ENCODE measurements at regions not wholly inside any gene's neighbourhood (a gene's known extent, or its start where the extent isn't known, plus 50 kb on each side); places are given as distances from the start of the nearest gene placed in this dataset.

DNA sequence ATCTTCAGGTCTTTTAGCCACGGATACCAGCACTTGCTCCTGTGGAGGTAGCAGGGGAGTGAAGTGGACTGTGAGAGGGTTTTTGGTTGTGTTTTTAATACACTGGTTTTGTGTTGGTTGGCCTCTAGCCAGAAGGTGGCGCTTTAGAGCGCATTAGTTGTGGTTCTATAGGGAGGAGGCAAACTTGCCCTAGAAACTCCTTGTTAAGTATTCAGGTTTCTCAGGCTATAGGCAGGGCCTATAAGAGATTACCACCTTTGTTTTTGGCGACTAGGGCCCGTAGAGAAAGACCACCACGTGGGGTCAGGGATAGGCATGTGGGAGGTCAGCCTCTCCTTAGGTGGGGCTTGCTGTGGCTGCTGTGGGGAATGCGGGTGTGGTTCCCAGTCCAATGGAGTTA is 221.6 kb upstream of the SPANXN4 start:
- no peak overlapping the region for H3K9ac ChIP-seq (ENCODE audit: insufficient read depth in 1 of 2, low read length in 2 of 2)
- TF ChIP-seq CTCF (IDR thresholded peaks at IDR 0.05; ENCODE audit: control extremely low read depth, extremely low read depth) = no peak
- ATAC-seq (ENCODE audit: insufficient read depth, low FRiP score) (no peak), DNase-seq (no peak)
- 50 to 72% methylated on average over 6 to 7 of the region's 7 CpGs for WGBS, 2 donors
- H3K4me3 ChIP-seq = no peak overlapping the region
- H3K4me1 ChIP-seq (ENCODE audit: control insufficient read depth in 5 of 5, insufficient read depth in 5 of 5, low read length in 5 of 5) = no peaks in the 10 kb centered on the region
- no peaks in the 10 kb centered on the region for H3K27me3 ChIP-seq (ENCODE audit: control insufficient read depth in 3 of 3, insufficient read depth in 3 of 3, low read length in 2 of 3)
- H3K9me3 ChIP-seq (ENCODE audit: control insufficient read depth in 4 of 4, insufficient read depth in 3 of 4, low read length in 3 of 4) = peaks cover 0 to 3% (median 0%) of the 10 kb centered on the region in 4 donors
- no peak overlapping the region for H3K27ac ChIP-seq (ENCODE audit: low read depth in 1 of 2, low read length in 1 of 2)
- no peaks in the 10 kb centered on the region for H3K36me3 ChIP-seq (ENCODE audit: control insufficient read depth in 4 of 4, insufficient read depth in 4 of 4, low read length in 4 of 4)

- no peak overlapping the region for H3K27ac ChIP-seq (ENCODE audit: low read depth in 1 of 2, low read length in 1 of 2)
- WGBS, 2 donors = 84 to 85% methylated on average over 4 to 5 of the region's 5 CpGs
- no peak overlapping the region for H3K4me3 ChIP-seq
- no peak for TF ChIP-seq CTCF (IDR thresholded peaks at IDR 0.05; ENCODE audit: control extremely low read depth, extremely low read depth)
- DNase-seq (no peak), ATAC-seq (ENCODE audit: insufficient read depth, low FRiP score) (no peak)
- no peaks in the 10 kb centered on the region for H3K36me3 ChIP-seq (ENCODE audit: control insufficient read depth in 4 of 4, insufficient read depth in 4 of 4, low read length in 4 of 4)
- no peaks in the 10 kb centered on the region for H3K9me3 ChIP-seq (ENCODE audit: control insufficient read depth in 4 of 4, insufficient read depth in 3 of 4, low read length in 3 of 4)
- H3K4me1 ChIP-seq (ENCODE audit: control insufficient read depth in 5 of 5, insufficient read depth in 5 of 5, low read length in 5 of 5) = no peaks in the 10 kb centered on the region
- no peak overlapping the region for H3K9ac ChIP-seq (ENCODE audit: insufficient read depth in 1 of 2, low read length in 2 of 2)
- H3K27me3 ChIP-seq (ENCODE audit: control insufficient read depth in 3 of 3, insufficient read depth in 3 of 3, low read length in 2 of 3) = no peaks in the 10 kb centered on the region
These were observed 206.3 kb upstream of the SPANXN4 start for GRCh38 chrX:142819461-142819860.

DNA sequence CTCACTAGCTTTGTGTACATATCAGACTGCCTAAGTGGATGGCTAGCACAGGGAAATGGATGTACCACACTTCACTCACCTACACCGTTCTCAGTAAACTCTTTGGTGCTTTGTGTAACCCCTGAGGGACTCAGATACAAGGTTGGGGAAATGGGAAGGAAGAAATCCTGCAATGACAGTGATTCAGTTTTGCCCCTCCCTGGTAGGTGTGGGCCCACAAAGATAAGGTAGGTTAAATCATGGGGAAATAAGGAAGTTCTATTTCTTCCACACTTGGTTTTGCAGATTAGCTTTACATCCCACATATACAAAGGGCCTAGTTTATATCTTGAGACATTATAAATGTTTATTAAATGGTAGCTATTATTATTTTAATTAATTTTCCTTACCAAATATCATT is 197.6 kb upstream of the SPANXN4 start:
- H3K27me3 ChIP-seq (ENCODE audit: control insufficient read depth in 3 of 3, insufficient read depth in 3 of 3, low read length in 2 of 3) = no peaks in the 10 kb centered on the region
- H3K27ac ChIP-seq (ENCODE audit: low read depth in 1 of 2, low read length in 1 of 2) = no peak overlapping the region
- H3K4me3 ChIP-seq = no peak overlapping the region
- no peaks in the 10 kb centered on the region for H3K4me1 ChIP-seq (ENCODE audit: control insufficient read depth in 5 of 5, insufficient read depth in 5 of 5, low read length in 5 of 5)
- ATAC-seq (ENCODE audit: insufficient read depth, low FRiP score) = no peak
- DNase-seq = no peak
- TF ChIP-seq CTCF (IDR thresholded peaks at IDR 0.05; ENCODE audit: control extremely low read depth, extremely low read depth) = no peak
- no peak overlapping the region for H3K9ac ChIP-seq (ENCODE audit: insufficient read depth in 1 of 2, low read length in 2 of 2)
- no peaks in the 10 kb centered on the region for H3K36me3 ChIP-seq (ENCODE audit: control insufficient read depth in 4 of 4, insufficient read depth in 4 of 4, low read length in 4 of 4)
- 68 to 73% methylated on average over 1 of the region's 1 CpG for WGBS, 2 donors
- no peaks in the 10 kb centered on the region for H3K9me3 ChIP-seq (ENCODE audit: control insufficient read depth in 4 of 4, insufficient read depth in 3 of 4, low read length in 3 of 4)

GRCh38 chrX:142831961-142832530 is 193.7 kb upstream of the SPANXN4 start:
- peak in 1 of 3 donors; percentile 1 for DNase-seq
- Histone ChIP-seq H3K9me3 (ENCODE audit: control insufficient read depth in 4 of 4, insufficient read depth in 3 of 4, low read length in 3 of 4) (no peaks in the 10 kb centered on the region), H3K9ac (ENCODE audit: insufficient read depth in 1 of 2, low read length in 2 of 2) (no peak overlapping the region)

More at GRCh38 chrX:142831961-142832530, 193.7 kb upstream of the SPANXN4 start:
- Histone ChIP-seq H3K36me3 (ENCODE audit: control insufficient read depth in 4 of 4, insufficient read depth in 4 of 4, low read length in 4 of 4) (no peaks in the 10 kb centered on the region), H3K4me1 (ENCODE audit: control insufficient read depth in 5 of 5, insufficient read depth in 5 of 5, low read length in 5 of 5) (no peaks in the 10 kb centered on the region), H3K27ac (ENCODE audit: low read depth in 1 of 2, low read length in 1 of 2) (no peak overlapping the region), H3K27me3 (ENCODE audit: control insufficient read depth in 3 of 3, insufficient read depth in 3 of 3, low read length in 2 of 3) (no peaks in the 10 kb centered on the region), H3K4me3 (no peak overlapping the region)
- no peak for ATAC-seq (ENCODE audit: insufficient read depth, low FRiP score)
- 55 to 66% methylated on average over 3 of the region's 3 CpGs for WGBS, 2 donors
- no peak for TF ChIP-seq CTCF (IDR thresholded peaks at IDR 0.05; ENCODE audit: control extremely low read depth, extremely low read depth)

Data from lung (tissue), 11 donors.